GM21526 (cell line): ENCODE measurements at regions not wholly inside any gene's neighbourhood (a gene's known extent, or its start where the extent isn't known, plus 50 kb on each side); places are given as distances from the start of the nearest gene placed in this dataset.
A peak's percentile ranks its signal among the peaks of the same experiment; 100 is the strongest.

Experiments
- ATAC-seq: cut with Tn5 transposase; IDR thresholded peaks from one replicate; pipeline ENCODE4 v1.9.1; 2021; ENCODE audit warnings: moderate library complexity; ENCODE audit not compliant: unreplicated experiment, low FRiP score

- no peak for ATAC-seq
These were observed 179.4 kb upstream of the BCL6 start for GRCh38 chr3:187924651-187925050.

GRCh38 chr3:187925326-187925725 lies 180.1 kb upstream of the BCL6 start:
- ATAC-seq: no peak

DNA sequence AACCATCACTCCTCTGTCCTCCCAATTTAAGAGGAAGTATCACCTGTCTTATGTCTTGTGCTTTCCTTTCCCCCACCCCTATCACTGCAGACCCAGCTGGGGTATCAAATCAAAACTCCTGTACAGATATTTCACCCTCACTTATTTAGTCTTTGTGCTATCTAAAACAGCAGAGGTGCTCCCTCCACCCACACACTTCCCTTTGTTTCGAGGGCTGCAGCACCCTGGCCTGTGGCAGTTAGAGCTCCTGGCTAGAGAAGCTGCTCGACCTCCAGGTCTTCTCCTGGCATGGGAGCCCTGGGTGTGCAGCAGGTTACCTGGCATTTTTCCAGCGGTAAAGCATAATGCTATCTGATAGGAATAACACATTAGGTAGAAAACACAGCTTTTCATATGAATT lies 181.4 kb upstream of the BCL6 start:
- ATAC-seq: no peak

DNA sequence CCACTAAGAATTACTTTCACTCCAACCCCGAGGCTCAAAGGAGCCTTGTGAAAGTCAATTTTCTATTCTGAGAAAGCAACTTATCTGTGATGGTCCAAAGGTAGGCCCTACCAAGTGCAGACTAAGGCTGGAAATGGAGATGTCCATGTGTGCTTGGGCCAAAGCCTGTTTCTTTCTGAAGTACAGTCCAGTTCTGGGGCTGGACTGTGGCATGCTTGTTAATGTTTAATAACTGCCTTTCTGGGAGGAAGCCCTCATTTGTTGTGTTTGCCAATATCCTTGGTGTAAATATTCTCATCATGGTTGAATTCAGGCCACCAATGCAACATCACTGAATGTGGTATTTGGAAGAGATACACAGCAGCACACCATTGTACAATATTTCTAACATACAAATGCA lies 182.3 kb upstream of the BCL6 start:
- ATAC-seq: no peak

DNA sequence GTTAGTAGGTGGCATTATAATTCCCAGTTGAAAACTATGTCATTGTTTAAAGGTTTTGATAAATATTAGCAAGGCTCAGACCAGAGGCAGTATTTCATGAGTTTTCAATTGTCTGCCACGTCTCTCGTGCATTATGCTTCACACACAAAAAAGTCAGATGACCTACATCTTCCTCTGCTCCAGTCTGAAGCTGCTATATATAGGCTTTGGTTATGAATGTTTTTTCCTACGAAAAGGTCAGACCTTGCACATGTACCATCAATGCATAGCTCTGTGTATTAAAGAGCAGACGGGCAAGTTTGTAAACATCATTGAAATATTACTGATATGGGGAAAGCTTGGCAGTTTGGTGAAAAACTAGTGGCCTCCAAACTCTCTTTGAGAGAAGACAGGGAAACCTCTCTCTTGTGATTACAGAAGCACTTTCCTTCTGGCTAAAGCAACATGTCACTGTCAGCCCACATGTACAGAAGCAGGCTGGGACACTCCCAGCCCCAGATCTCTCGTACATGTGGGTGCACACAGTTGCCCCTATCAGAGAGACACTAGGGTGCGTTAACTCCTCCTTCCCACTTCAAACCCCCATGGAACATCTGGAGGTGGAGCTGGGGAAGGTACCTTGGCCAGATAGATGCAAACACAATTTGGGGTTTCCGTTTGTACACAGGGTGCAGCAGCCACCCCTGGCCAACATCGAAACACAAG lies 184.0 kb upstream of the BCL6 start:
- ATAC-seq: no peak

DNA sequence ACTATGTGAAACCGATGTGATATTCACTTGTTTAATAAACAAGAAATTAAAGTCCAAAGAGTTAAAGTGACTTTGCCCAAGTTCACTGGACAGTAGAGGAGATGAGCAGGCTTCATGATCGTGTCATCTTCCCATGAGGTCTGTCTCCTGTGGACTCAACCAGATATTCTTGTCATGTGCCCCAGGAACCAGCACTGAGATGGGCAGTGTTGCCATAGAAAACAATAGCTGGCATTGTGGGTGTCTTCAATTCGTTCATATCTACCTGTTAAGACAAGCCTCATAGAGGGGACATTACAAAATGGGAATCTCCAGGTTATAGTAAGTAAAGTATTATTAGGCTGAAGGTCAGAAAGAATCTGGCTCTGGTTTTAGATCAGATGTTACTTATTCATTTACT lies 184.8 kb upstream of the BCL6 start:
- ATAC-seq: no peak

- no peak for ATAC-seq
These were observed 185.8 kb upstream of the BCL6 start for GRCh38 chr3:187931101-187931500.

DNA sequence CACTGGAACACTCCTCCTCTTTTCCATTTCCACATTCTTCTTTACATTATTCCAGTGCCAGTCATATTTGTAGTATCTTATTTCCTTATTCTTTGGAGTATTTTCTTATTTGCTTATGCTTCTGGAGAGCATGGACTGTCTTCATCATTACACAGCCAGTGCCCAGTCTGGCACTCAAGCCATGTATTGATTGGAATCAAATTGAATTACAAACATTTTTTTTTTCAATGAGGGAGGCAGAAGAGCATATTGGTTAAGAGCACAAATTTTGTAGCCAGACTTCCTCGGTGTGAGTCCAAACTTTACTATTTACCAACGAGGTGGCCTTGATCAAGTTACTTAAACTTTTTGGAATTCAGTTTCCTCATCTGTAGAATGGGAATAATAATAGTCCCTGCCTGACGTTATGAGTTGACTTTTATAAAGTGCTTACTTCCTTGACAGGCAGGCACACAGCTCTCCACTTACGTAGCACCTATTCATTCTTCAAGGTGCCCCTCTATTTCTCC lies 186.6 kb upstream of the BCL6 start:
- ATAC-seq: no peak

DNA sequence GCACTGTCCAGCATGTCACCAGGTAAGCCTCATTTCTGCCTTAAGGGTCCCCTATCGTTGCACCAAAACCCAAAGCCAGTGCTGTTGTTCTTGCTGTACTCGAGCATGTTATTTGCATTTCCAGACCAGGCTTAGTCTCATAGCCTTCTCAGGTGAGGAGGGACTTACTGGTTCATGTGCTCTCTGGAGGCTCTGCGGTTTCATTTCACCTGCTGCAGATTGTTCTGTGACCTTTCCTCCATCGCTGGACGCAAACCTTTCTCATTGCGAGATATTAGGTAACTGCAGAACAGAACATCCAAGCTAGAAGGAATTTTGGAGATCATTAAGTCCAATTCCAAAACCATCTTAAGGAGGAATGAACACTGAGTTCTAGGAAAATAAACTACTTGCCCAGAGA lies 187.3 kb upstream of the BCL6 start:
- no peak for ATAC-seq

DNA sequence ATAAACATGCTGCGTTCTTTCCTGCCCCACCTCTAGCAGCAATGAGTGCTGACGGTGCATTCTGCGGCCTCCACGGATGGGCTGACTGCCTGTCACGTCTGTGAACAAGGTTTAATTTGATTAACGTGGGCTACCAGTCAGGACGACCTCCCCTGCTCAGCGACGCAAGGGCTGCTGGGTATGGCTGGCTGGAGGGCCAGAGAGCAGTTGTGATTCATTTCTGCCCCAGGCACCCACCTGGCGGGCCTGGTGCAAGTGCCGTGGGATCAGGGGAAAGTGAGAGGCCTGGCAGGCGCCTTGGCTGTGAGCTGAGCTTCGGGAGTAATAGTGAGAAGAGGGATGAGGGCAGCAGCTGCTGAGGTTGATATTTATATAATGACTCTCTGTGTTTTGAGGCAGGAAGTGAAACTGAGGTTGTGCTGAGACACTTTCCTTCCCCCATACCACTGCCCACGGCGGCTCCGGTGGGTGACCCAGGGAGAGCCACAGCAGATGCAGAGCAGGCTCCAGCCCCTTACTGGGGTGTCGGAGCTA lies 190.4 kb upstream of the BCL6 start:
- peak; percentile 99 for ATAC-seq

- ATAC-seq: no peak
These were observed 191.4 kb upstream of the BCL6 start for GRCh38 chr3:187936676-187937075.

DNA sequence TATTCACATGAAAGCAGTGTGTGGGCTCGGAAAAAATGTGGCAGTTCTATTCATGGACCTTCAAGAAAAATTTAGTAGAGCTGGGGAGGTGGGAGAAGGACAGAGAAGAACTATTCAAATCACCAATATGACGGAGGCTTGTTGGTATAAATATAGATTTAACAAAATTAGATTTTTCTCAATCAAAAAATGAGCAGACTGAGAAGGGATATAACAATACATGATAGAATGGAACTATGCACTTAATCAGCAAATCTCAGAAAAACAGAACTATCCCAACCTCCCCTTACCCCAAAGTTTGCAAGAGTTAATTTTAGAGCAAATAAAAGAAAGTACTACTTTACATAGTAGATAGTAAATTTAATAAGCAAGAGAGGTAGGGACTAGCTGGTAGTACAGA lies 194.6 kb upstream of the BCL6 start:
- ATAC-seq: no peak

- ATAC-seq: no peak
These were observed 196.0 kb upstream of the BCL6 start for GRCh38 chr3:187941135-187941847.

DNA sequence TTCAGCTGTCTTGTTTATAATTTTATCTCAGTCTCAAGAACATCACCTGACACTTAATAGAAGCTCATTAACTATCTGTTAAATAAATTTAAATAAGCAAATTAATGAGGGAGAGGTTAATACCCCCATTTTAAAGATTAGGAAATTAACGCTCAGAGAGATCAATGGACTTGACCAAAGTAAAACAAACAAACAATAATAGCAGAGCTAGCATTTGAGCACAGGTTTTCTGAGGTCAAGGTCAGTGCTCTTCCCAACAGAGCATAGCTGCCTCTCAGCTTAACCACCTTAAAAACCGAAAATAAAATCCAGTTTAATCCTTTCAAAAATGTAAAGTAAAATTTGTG lies 196.6 kb upstream of the BCL6 start:
- ATAC-seq: no peak

DNA sequence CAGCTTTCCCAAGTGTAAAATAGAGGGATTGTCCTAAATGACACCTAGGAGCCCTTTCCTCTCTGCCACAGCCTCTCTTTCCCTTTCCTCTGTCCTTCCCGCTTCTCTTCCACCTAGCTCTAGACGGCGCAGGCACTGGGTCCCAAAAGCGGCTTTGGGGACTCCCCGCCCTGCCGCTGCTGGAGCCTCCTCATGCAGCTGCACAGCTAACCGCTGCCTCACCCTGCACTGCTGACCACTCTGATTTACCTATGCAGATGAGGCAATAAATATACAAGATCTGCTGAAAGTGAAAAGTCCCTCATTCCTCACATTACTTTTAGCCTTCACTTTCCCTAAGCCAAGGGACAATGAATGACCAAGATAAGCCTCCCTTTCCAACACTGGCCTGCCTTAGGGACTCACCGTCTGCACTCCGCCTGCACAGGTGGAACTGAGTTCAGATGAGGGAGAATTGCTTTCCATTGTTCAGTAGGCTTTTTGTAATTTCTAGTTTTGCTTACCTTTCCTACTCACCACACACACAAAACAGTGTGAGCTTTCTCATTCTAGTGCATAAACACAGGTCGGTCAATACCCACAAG lies 197.5 kb upstream of the BCL6 start:
- ATAC-seq: no peak

- ATAC-seq: no peak
These were observed 198.6 kb upstream of the BCL6 start for GRCh38 chr3:187943677-187944389.

DNA sequence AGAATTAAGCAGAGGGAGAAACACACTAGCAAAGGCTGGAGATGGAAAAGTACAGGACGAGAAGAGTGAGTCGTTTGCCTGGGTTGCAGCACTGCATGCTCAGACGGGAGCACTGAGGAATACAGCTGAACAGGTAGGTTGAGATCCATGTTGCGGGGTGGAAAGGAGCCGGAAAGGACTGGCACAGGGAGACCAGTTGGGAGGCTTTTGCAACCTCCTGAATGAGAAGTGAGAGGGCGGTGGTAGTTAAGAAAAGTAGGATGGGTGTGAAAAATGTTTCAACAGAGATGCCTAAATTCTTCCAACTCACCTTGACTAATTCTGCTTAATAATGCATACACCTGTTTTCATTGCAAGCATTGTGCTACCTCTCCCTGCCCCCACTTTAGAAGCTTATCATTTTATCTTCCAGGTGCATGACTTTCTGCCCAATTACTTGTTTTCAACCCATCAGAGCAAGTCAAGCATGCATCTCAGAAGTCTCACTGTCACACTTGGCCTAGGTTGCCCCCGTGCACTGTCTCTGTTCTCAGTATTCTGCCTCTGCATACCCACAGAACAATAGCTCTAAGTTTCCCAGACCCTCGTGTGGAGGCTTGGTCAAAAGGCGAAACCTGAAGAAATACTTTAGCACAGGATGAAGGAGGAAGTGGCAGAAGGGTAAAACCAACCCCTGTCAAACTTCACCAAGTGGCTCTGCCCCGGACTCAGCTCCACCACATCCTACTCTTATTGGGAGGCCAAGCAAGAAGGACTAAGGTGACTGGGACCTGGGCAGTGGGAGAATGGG lies 199.3 kb upstream of the BCL6 start:
- no peak for ATAC-seq

DNA sequence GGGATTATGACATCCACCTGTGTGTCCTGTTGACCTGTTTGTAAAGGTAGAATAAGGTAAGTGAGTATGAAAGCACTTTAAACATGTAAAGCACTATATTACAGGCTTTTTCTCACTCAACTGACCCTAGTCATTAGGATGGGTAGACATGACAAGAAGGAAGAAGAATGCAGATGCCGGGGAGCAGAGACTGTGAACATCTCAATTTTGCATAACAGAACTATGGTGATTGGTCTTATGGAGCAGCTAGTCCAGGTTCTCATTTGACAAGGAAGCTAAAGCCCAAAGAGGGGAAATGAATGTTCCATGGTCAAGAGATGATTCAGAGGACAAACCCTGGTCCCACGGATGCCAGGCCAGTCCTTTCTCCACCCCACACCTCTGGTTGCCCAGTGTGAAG lies 200.1 kb upstream of the BCL6 start:
- ATAC-seq: no peak

DNA sequence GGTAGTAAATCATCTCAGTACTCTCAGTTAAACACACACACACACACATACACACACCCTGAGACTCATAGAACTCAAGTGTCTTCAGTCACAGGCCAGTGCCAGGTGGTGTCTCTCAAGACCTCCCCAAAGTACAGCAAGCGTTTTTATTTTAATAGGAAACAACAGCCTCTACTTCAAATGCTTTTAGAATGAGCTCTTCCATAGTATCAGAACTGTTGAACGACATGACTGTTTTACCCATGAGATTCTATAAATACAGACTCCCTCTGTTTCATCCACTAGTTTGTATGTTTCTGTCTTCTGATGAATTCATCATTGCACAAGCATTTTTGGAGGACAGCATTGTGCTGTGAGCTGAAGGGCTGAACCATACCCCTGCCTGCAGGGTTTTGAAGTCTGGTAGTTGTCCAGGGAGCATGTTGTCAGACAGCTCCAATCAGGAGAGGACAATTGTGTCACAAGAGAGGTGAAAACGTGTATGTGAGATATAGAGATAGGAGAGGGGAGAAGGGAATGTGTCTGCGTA lies 201.0 kb upstream of the BCL6 start:
- no peak for ATAC-seq

- no peak for ATAC-seq
These were observed 201.7 kb upstream of the BCL6 start for GRCh38 chr3:187946981-187947380.
